ENCODE measurements at regions not wholly inside any gene's neighbourhood (a gene's known extent, or its start where the extent isn't known, plus 50 kb on each side); places are given as distances from the start of the nearest gene placed in this dataset.

- H3K27me3 ChIP-seq (ENCODE audit: control insufficient read depth in 4 of 4, insufficient read depth in 4 of 4, low read length in 3 of 4): no peaks in the 10 kb centered on the region
- TF ChIP-seq ATF3 (IDR thresholded peaks at IDR 0.05) (no peak), MAX (IDR thresholded peaks at IDR 0.05) (no peak), RAD21 (IDR thresholded peaks at IDR 0.05) (no peak), REST (IDR thresholded peaks at IDR 0.05) (no peak), TAF1 (conservative IDR thresholded peaks at IDR 0.05) (no peak), FOXA1 (IDR thresholded peaks at IDR 0.05) (no peak), FOXA2 (IDR thresholded peaks at IDR 0.05) (no peak)
- no peak overlapping the region for H3K4me3 ChIP-seq (ENCODE audit: low read depth in 1 of 3, low read length in 3 of 3)
- H3K36me3 ChIP-seq (ENCODE audit: control insufficient read depth in 4 of 4, insufficient read depth in 3 of 4, low read depth in 1 of 4, low read length in 3 of 4): no peaks in the 10 kb centered on the region
- peaks cover 5 to 11% (median 9%) of the 10 kb centered on the region in 4 donors for H3K4me1 ChIP-seq (ENCODE audit: control insufficient read depth in 4 of 4, insufficient read depth in 4 of 4, low read length in 3 of 4)
- H3K9ac ChIP-seq (ENCODE audit: low read depth in 1 of 2, low read length in 2 of 2): no peak overlapping the region
- no peaks in the 10 kb centered on the region for H3K9me3 ChIP-seq (ENCODE audit: control insufficient read depth in 4 of 4, low read length in 3 of 4)
- no peak for DNase-seq (ENCODE audit: low spot score)
- no peak overlapping the region for H3K27ac ChIP-seq (ENCODE audit: low read depth in 1 of 2, low read length in 2 of 2)
Measured at GRCh38 chr13:80072231-80072630, 268.7 kb downstream of the SPRY2 start.

- H3K4me3 ChIP-seq (ENCODE audit: low read depth in 1 of 3, low read length in 3 of 3): no peak overlapping the region
- 77% methylated on average over 11 of the region's 11 CpGs for WGBS
- peaks cover 2 to 9% (median 7%) of the 10 kb centered on the region in 4 donors for H3K4me1 ChIP-seq (ENCODE audit: control insufficient read depth in 4 of 4, insufficient read depth in 4 of 4, low read length in 3 of 4)
- no peaks in the 10 kb centered on the region for H3K9me3 ChIP-seq (ENCODE audit: control insufficient read depth in 4 of 4, low read length in 3 of 4)
- DNase-seq (ENCODE audit: low spot score): no peak
- no peaks in the 10 kb centered on the region for H3K27me3 ChIP-seq (ENCODE audit: control insufficient read depth in 4 of 4, insufficient read depth in 4 of 4, low read length in 3 of 4)
- TF ChIP-seq HNF4G (IDR thresholded peaks at IDR 0.05): no peak
- no peak for TF ChIP-seq MAX (IDR thresholded peaks at IDR 0.05)
- no peak for TF ChIP-seq EGR1 (IDR thresholded peaks at IDR 0.05; ENCODE audit: low read depth in 2 of 2)
- no peak for TF ChIP-seq REST (IDR thresholded peaks at IDR 0.05)
- no peak for TF ChIP-seq FOXA2 (IDR thresholded peaks at IDR 0.05)
- TF ChIP-seq RAD21 (IDR thresholded peaks at IDR 0.05): no peak
- TF ChIP-seq RXRA (IDR thresholded peaks at IDR 0.05): no peak
- no peak for TF ChIP-seq ZBTB33 (IDR thresholded peaks at IDR 0.05)
- TF ChIP-seq ATF3 (IDR thresholded peaks at IDR 0.05): no peak
- no peak for TF ChIP-seq FOXA1 (IDR thresholded peaks at IDR 0.05)
- TF ChIP-seq TAF1 (conservative IDR thresholded peaks at IDR 0.05): no peak
- no peak overlapping the region for H3K9ac ChIP-seq (ENCODE audit: low read depth in 1 of 2, low read length in 2 of 2)
- H3K27ac ChIP-seq (ENCODE audit: low read depth in 1 of 2, low read length in 2 of 2): no peak overlapping the region
- H3K36me3 ChIP-seq (ENCODE audit: control insufficient read depth in 4 of 4, insufficient read depth in 3 of 4, low read depth in 1 of 4, low read length in 3 of 4): no peaks in the 10 kb centered on the region
Measured at GRCh38 chr13:80070024-80070703, 270.8 kb downstream of the SPRY2 start.

Measured in liver (tissue), 7 donors.